ENCODE measurements at regions not wholly inside any gene's neighbourhood (a gene's known extent, or its start where the extent isn't known, plus 50 kb on each side); places are given as distances from the start of the nearest gene placed in this dataset.

GRCh38 chr15:62362608-62363007, 197.5 kb upstream of the C2CD4B start:
- Histone ChIP-seq H4K20me1 (ENCODE audit: insufficient read depth) (no peaks in the 10 kb centered on the region), H3F3A (ENCODE audit: insufficient read depth, low read length, poor library complexity, severe bottlenecking) (no peaks in the 10 kb centered on the region), H3K9me2 (ENCODE audit: insufficient read depth, low read length) (no peaks in the 10 kb centered on the region), H3K9ac (ENCODE audit: low read length) (no peak overlapping the region), H3K27me3 (ENCODE audit: insufficient read depth, low read depth, low read length) (no peaks in the 10 kb centered on the region), H3K9me3 (ENCODE audit: low read length) (no peaks in the 10 kb centered on the region), H3K36me3 (ENCODE audit: insufficient read depth, low read length) (no peaks in the 10 kb centered on the region), H3K27ac (ENCODE audit: low read length) (no peak overlapping the region), H3K4me2 (ENCODE audit: low read length) (no peak overlapping the region), H3K79me2 (replicated peaks; ENCODE audit: insufficient read depth, low read length) (no peaks in the 10 kb centered on the region), H3K4me3 (ENCODE audit: low read length) (no peak overlapping the region), H2AFZ (ENCODE audit: low read depth, low read length) (no peak overlapping the region)
- TF ChIP-seq TAF1 (IDR thresholded peaks at IDR 0.05; ENCODE audit: low read depth) (no peak), MXI1 (conservative IDR thresholded peaks at IDR 0.05; ENCODE audit: poor library complexity, severe bottlenecking) (no peak), REST (IDR thresholded peaks at IDR 0.05; ENCODE audit: borderline replicate concordance) (no peak)

GRCh38 chr15:62363913-62364312, 198.8 kb upstream of the C2CD4B start:
- Histone ChIP-seq H3K27me3 (ENCODE audit: insufficient read depth, low read depth, low read length) (no peaks in the 10 kb centered on the region), H3F3A (ENCODE audit: insufficient read depth, low read length, poor library complexity, severe bottlenecking) (no peaks in the 10 kb centered on the region), H3K36me3 (ENCODE audit: insufficient read depth, low read length) (no peaks in the 10 kb centered on the region), H3K79me2 (replicated peaks; ENCODE audit: insufficient read depth, low read length) (no peaks in the 10 kb centered on the region), H3K9me2 (ENCODE audit: insufficient read depth, low read length) (no peaks in the 10 kb centered on the region), H3K9ac (ENCODE audit: low read length) (no peak overlapping the region), H3K4me2 (ENCODE audit: low read length) (no peak overlapping the region), H2AFZ (ENCODE audit: low read depth, low read length) (no peak overlapping the region), H3K9me3 (ENCODE audit: low read length) (no peaks in the 10 kb centered on the region), H4K20me1 (ENCODE audit: insufficient read depth) (no peaks in the 10 kb centered on the region), H3K27ac (ENCODE audit: low read length) (no peak overlapping the region), H3K4me3 (ENCODE audit: low read length) (no peak overlapping the region)
- no peak for TF ChIP-seq MXI1 (conservative IDR thresholded peaks at IDR 0.05; ENCODE audit: poor library complexity, severe bottlenecking)
- no peak for TF ChIP-seq RAD21 (conservative IDR thresholded peaks at IDR 0.05)
- no peak for TF ChIP-seq SMC3 (conservative IDR thresholded peaks at IDR 0.05; ENCODE audit: poor library complexity)
- no peak for TF ChIP-seq TAF1 (IDR thresholded peaks at IDR 0.05; ENCODE audit: low read depth)
- TF ChIP-seq EP300 (conservative IDR thresholded peaks at IDR 0.05; ENCODE audit: poor library complexity, severe bottlenecking) = no peak
- TF ChIP-seq EZH2 (IDR thresholded peaks at IDR 0.05; ENCODE audit: borderline replicate concordance, insufficient read depth, low read length, poor library complexity, severe bottlenecking) = no peak
- no peak for TF ChIP-seq CTCF (IDR thresholded peaks at IDR 0.05; ENCODE audit: poor library complexity, severe bottlenecking)
- no peak for TF ChIP-seq POLR2AphosphoS5 (IDR thresholded peaks at IDR 0.05)
- TF ChIP-seq REST (IDR thresholded peaks at IDR 0.05; ENCODE audit: borderline replicate concordance) = no peak
